Right lobe of liver (tissue), 4 donors: ENCODE measurements at regions not wholly inside any gene's neighbourhood (a gene's known extent, or its start where the extent isn't known, plus 50 kb on each side); places are given as distances from the start of the nearest gene placed in this dataset.

Experiments
- POLR2A ChIP-seq: fragments of 450-650 bp; IDR thresholded peaks from one replicate; pipeline ENCODE4 v1.6.1; 2017; ENCODE audit warnings: antibody characterized with exemption, mild to moderate bottlenecking
- TF ChIP-seq, protein P1 (sequence below), 4 donors: fragments of 200-600 bp in 3 of 4; fragments of 450-650 bp in 1 of 4; IDR thresholded peaks; one replicate each; pipeline versions ENCODE4 v1.5.1 to v1.8.0; 2016 to 2022; ENCODE audit warnings: antibody characterized with exemption in 4 of 4, mild to moderate bottlenecking in 2 of 4
- donor health status: DM: no; HTN: no; CAD: no.
- donor health status: DM: no; HTN: no; CAD: no.
- donor health status: DM: no; HTN: yes; CAD: no.

DNA sequence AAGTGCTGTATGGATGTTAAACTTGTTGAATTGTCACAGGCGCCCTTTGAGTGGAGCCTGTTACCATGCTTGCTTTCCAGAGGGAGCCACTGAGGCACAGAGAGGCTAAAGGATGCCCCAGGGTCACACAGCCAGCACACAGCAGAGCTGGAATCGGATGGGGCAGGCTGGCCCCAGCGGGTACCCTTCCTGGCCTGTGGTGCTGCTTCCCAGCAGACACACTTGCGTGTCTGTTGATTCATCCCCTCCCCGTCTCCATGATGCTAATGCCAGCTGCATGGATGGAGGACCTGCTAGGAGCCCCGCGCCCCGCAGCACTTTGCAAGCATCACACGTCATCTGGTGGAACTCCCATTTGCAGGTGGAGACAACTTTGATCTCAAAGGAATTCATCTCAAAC lies 52.4 kb upstream of the SHISAL1 start:
- TF ChIP-seq, protein P1, sequence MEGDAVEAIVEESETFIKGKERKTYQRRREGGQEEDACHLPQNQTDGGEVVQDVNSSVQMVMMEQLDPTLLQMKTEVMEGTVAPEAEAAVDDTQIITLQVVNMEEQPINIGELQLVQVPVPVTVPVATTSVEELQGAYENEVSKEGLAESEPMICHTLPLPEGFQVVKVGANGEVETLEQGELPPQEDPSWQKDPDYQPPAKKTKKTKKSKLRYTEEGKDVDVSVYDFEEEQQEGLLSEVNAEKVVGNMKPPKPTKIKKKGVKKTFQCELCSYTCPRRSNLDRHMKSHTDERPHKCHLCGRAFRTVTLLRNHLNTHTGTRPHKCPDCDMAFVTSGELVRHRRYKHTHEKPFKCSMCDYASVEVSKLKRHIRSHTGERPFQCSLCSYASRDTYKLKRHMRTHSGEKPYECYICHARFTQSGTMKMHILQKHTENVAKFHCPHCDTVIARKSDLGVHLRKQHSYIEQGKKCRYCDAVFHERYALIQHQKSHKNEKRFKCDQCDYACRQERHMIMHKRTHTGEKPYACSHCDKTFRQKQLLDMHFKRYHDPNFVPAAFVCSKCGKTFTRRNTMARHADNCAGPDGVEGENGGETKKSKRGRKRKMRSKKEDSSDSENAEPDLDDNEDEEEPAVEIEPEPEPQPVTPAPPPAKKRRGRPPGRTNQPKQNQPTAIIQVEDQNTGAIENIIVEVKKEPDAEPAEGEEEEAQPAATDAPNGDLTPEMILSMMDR (IDR thresholded peaks at IDR 0.05) = no peak
- no peak for TF ChIP-seq POLR2A
